HG03521 (cell line): ENCODE measurements at regions not wholly inside any gene's neighbourhood (a gene's known extent, or its start where the extent isn't known, plus 50 kb on each side); places are given as distances from the start of the nearest gene placed in this dataset.

Experiments used
- ATAC-seq: cut with Tn5 transposase; IDR thresholded peaks from one replicate; pipeline ENCODE4 v1.9.1; 2021; ENCODE audit warnings: mild to moderate bottlenecking, moderate library complexity; ENCODE audit not compliant: unreplicated experiment

DNA sequence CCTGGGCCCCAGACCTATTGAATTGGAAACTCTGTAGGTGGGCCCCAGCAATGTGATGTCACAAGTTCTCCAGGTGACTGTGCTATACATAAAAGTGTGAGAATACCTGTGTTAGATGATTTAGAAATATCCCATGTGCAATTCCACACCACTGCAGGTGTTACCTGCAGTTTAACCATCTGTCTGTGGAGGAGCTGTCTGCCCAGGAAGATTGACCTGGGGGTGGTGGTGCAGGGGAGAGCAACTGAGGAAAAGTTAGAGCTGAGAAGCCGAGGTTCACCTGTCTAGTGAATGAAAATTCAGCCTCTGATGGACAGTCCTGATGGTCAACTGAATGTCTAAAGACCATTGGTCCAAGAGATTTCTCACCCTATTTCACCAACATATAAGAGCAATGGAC is 132.2 kb upstream of the SLC24A5 start:
- ATAC-seq, result no peak

DNA sequence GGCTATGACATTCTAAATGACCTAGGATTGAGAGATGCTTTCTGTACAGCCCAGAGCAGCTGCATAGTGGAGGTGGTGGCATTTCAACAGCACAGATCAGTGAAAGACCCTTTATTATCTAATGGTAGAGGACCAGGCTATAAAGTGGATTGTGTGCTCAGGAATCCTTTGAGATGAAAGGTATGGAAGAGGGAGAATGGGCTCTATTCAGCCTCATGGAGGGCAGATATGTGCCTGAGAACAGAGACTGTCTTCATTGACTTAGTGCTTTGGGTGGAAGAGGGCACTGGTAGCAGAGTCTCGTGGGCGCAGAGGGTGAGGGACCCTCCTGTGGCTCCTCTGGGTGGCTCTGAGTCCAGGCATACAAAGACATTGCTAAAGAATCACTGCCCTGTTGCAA is 130.0 kb upstream of the SLC24A5 start:
- ATAC-seq, result no peak

DNA sequence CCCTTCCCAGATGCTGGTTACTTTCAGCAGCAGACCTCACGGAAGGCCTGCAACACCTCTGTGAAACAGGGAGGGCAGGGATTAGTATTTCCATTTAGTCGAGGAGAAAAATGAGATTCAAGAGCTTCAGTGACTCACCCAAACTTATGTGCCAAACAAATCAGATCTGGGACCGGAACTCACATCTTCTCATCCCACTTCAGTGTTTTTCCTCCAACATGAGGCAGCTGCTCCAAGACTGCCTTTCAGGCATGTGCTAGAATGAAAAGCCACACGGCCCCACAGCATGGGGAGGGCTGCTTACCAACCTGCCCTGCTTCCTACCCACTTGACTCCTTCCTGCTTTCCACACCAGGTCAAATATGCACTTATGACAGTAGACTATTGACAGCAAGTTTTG is 129.4 kb upstream of the SLC24A5 start:
- ATAC-seq, result no peak

DNA sequence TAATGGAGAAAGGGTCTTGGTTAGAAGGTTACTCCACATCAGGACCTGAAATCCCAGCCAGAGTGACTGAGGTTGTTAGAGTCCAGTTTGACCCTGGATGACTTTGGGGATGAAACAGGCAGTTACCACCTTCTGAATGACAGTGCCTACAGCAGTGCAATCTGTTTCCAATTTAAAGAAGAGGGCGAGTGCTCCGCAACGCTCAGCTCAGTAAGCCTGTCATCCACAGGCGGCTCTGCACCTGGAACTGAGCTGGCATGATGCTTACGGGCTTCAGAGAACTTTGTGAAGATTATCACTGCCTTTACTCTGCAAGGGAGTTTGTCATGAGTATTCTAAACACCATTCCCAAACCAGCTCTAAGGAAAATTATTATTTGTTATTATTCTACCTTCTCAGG is 127.7 kb upstream of the SLC24A5 start:
- no peak for ATAC-seq

DNA sequence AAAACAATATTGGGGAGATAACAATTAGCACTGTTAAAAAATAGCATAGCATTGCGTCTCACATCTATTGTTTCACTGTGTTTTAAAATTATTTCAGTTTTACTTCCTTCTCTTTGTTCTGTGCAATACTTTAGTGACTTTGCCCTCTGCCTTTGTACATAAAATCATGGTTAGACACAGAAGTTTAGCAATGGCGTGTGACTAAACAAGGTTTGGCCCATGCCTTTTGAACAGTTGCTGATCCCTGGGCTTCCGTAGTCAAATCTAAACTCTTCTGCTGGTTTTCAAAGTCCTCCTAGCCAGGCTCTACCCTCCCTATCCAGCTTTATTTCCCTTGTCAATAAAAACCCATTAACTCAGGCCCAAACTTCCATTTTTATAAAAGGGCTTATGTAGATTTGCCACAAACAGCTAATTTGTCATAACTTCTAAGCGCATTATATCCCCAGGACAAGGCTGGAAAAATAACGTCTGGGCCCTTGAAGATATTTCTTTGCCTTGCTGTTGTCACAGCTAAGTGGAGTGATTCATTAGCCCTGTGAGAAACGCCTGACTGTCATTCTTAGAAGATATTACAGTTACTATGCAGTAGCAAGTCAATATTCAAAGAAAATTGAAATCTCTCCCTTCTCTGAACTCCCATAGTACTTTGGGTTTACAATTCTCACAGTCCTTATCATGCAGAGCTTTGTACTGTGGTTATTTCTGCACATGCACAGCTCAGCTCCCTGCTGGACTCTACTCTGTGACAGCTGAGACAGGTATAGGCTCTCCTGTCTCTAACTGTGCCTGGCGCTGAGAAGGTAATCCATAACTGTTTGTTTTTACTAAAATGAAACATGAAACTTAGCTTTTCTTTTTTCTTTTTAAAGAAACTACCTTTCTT is 123.4 kb upstream of the SLC24A5 start:
- ATAC-seq, result no peak

DNA sequence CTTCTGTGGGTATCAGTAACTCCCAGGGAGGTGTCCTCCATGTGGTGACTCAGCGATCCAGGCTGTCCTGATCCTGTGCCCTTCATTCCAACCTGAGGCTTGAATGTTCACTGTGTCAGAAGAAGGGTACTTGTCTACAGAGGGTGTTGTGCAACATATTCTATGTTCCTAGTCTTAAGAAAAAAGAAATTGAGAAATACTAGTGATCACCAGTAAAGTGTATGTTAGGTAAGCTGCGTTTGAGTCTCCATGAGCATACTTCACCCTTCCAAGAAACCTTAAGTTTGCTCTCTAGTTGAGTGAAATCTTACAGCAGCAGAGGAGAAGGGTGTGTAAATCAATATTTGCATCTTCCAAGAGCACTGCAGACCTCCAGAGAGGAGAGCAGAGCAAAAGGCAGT is 122.2 kb upstream of the SLC24A5 start:
- ATAC-seq, result no peak

DNA sequence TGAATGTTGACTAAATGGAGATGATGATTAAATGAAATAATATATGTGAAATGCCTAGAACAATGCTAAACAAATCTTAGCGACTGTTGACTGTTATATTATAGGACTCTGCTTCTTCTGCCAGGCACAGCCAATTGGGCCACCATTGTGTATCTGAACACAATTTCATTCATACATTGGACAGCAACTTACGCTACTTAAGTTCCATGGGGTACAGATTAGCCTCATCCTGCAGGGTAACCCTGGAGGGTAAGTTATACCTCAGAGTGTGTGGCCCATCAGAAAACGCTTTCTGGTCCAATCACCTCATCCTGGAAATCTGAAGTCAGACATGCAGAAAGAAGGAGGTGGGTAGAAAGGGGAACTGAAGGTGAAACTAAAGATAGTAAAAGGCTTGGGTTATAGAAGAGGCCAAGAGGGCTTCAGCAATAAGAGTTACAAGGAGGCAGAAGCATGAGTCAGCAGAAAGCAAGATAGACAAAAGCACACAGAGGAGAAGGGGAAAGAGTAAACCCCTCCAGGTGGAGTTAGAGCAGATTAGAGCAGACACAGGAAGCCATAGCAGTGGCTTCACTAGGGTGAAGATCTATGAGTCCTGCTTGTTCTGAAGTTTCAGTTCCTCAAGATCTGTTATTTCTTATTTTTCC is 119.3 kb upstream of the SLC24A5 start:
- peak; percentile 83 for ATAC-seq

DNA sequence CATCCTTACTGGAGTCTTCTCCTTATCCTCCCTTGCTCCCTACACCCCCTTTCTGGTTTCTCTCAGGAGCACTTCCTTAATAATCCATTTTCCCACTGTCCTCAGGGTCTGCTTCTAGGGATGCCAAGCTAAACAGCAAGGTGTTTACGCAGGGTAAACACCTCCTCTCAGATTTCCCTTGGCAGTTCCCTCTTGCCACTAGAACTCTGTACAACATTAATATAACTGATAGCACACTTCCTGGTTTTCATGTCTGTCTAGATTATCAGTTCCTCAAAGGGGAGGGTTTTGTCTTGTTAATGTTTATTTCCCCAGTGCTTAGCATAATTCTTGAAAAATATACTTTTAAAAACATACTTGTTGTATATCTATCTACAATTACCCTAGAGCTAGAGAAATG is 118.0 kb upstream of the SLC24A5 start:
- ATAC-seq, result no peak

DNA sequence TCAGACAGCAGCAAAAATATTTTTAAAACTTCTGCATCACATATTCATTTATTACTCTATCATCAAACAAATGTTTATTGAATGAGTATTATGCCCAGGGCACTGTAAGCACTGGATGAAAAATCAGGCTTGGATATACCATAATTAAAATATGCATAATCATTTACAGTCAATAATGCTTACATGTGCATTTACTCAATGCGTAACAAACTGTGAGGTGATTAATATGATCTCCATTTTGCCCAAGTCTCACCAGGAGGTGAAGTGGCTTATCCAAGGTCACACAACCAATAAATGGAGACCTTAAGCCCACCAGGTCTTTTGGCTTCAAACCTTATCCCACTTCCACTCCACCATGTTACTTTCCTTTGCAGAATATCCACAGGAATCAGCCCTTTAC is 117.3 kb upstream of the SLC24A5 start:
- ATAC-seq, result no peak

DNA sequence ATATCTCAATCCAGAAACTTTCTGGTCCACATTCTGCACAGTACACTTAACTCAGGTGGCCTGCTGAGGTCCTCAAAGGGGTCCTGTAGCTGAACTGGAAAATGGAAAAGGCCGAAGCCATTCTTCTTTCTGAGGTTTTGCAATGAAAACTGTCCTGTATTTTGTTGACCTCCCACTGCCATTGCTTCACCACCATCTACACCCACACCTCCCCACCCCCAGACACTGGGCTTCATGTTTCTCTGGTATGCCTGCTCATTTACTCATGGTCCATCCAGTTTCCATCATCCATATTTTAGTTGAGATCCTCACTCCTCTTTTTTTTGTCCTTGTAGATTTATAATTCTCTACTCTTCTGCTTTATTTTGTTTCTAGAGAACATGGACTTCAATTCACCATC is 115.7 kb upstream of the SLC24A5 start:
- ATAC-seq, result no peak

DNA sequence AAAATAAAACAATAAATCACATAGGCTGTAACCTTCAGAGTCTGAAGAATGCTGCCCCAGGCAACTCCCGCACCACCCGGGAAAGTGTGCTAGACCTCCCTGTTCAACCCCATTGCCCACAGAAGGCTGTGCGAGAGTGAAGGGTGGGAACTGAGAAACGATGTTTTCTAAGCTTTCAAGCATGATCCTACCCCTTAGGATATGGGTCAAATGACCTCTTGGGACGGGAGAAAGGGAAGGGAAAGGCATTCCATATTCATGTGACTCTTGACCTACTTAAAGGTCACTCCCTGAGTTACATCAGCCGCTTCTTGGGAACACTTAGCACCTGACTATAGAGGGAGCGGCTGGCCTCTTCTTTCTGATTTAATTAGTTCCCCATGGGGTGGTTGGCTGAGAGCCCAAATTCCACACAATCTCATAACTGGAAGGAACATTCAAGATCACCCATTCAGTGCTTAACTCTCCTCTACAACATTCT is 114.7 kb upstream of the SLC24A5 start:
- no peak for ATAC-seq

DNA sequence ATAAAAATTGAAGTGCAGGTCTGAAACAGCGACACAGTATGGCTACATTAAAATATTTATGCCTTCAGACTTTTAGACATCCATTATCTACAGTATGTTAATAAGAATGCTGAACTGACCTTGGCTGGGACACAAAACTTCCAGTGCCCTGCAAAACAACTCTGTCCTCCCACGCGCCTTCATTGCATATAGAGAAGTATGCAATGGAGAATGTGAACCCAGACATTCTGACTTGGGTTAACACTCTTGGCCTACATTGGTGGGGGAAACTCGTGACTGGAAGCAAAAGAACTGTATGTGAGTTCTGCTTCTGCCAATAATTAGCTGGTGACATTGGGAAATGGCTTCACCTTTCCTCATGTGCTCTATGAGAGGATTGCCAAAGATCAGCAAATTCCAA is 110.5 kb upstream of the SLC24A5 start:
- no peak for ATAC-seq

DNA sequence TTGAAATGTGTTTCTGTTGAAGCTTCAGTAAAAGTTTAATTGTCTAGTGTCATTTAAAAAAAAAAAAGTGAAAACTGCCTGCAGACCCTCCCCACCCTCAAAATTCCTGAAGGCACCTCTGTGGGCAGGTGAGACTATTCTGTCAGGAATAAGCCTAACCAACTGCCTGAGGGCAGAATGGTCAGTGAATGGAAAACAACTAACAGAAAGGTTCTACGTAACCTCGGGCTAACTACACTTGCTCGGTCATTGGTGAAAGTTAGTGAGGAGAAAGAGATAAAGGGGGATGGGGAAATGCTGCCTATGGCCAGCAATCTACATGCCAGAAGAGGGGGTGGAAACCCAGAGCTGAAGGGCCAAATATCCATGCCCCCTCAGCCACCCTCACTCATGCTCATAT is 108.6 kb upstream of the SLC24A5 start:
- no peak for ATAC-seq

DNA sequence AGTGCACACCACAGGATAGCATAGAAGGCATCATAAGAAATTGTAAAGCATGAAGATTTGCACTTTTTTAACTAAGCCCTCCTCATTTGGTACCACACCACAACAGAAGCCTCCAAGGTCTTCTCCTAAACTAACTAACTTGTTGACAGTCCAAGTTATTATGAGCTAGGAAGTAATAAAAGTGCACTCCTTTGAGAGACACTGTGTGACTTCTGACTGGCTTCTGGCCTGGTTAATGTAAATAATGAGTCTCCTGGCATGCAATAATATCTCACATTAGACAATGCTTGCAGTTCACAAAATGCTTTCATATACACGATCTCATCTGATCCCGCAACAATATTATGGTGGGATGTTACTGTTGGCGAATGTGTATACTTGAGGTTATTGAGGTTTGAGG is 103.9 kb upstream of the SLC24A5 start:
- no peak for ATAC-seq

DNA sequence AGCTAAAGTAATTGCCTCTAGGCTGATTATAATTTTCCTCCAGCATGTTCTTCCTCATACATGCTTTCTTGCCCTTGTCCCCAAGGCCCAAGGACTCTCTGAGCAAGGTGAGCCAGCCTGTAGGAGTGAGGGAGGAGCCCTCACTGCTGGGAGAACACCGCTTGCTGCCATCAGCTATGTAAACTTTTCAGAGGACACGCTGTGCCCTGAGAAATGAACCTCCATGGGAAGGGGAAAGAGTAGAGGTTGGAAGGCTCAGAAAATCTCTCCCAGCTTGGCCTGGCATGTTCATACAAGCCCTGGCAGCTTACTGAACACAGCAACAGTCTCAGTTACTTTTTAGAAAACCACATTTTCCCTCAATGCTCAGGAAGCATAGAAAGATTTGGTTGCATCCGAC is 103.0 kb upstream of the SLC24A5 start:
- no peak for ATAC-seq

DNA sequence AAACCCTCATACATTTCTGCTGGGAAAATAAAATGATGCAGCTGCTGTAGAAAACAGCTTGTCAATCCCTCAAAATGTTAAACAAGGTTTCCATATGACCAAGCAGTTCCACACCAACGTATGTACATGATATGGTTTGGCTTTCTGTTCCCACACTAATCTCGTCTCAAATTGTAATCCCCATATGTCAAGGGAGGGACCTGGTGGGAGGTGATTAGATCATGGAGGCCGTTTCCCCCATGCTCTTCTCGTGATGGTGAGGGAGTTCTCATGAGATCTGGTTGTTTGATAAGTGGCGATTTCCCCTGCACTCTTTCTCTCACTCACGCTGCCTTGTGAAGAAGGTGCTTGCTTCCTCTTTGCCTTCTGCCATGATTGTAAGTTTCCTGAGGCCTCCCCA is 100.6 kb upstream of the SLC24A5 start:
- no peak for ATAC-seq

DNA sequence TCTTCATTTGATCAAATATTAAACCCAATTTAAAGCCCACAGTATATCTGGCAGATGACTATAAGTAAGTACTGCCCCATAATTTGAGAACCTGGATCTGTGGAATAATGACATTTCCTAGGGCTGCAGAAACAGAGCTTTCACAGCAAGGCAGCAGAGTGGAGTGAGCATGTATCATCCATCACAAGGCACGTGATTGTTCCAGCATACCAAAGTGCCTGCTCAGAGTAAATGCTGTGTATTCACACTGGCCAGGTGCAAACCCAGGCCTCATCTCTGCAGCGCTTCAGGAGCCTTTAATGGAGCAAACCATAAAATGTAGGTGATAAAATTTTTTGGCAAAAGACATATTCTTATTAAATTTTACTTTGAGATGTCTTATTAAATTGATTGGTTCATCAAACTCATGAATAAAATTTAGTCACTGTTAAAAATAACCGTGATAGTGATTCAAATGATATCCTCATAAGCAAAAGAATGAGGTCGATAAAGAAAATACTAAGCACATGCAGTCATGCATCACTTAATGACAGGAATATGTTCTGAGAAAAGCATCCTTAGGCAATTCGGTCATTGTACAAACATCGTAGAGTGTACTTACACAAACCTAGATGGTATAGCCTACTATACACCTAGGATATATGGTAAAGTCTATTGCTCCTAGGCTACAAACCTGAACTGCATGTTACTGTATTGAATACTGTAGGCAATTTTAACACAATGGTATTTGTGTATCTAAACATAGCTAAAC is 99.3 kb upstream of the SLC24A5 start:
- ATAC-seq, result no peak

DNA sequence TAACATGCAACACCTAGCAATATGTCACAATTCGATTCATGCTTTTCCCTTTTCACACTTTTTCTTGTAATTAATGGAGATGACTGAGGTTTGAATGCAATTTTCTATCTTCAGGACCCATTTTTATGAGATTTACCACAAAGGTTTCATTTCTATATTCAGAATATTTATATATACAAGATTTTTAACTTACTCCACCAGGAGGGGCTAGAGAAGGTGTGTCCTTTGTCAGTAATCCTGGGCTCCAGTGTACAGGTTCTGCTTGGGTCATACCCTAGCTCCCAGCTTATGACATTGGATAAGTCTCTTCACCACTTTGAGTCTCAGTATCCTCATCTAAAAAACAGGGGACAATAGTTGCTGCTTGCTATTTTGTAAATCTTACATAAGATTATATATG is 95.7 kb upstream of the SLC24A5 start:
- ATAC-seq, result no peak

DNA sequence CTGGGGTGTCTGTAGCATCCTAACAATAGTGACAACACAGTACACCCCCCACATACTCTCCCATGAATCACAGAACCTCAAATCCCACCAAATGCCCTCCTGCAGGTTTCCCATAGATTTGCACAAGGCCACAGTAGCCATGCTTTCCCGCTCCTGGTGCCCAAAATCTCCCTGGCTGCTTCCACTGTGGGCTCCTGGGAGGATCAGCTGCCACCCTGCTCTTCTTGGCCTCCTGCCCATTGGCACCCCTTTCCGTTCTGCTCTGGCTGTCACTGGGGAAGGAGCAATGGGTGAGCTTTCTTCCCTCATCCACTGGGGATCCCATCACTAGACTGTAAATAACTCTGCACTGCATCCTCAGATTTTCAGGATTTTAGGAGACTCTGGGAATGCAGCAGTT is 92.1 kb upstream of the SLC24A5 start:
- no peak for ATAC-seq

DNA sequence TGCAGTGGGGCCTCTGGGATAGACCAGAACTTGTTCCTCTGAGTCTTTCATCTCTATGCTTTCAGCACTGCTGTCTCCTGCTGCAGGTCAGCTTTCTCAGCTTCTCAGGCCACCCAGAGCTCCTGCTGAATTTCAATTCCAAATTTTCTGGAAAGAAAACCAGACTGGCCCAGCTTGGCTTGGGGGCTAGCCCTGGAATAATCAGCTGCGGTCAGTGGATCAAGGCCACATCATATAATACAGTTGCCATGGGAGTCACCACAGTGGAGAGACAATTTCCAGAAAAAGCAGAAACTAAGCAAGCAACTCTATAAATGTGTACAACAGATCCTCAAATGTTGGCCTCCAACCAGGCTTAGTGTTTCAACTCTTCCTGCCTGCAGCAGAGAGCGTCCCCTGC is 91.1 kb upstream of the SLC24A5 start:
- ATAC-seq, result no peak

DNA sequence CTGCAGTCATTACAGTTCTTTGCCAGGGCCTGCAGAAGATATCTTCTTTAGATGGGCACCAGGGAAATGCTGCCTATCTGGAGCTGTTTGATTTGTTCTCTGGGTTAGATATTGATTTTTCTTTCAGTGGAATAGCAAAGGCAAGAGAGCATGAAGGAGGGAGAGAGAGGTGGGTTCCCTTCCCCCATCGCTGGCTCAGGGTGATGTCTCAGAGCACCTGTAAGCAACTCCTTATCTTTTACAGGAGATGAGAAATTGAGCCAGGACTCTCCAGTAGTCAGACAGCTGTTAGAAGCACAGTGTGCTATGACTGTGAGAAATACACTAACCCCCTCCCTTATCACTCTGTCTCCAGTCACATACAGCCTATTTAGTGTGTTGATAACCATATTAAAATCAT is 89.3 kb upstream of the SLC24A5 start:
- no peak for ATAC-seq

DNA sequence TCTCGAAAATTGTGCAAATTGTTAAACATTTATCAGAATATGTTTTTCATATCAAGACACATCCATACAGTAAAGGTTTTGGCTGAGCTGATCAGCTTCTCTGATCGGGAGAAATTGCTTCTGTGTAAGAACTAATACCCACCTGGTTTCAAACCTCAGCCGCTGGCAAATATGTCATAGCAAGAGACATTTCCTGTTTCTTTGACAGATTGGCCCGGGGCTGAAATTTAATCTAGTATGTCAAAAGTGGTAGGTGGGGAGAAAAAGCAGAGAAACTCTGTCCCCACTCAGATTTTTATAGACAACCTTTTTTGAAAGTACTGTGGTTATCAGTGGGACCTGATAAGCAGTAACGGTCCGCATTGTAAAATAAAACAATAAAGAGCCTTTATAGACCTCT is 88.8 kb upstream of the SLC24A5 start:
- no peak for ATAC-seq
